HCT116 (cell line): ENCODE measurements at regions not wholly inside any gene's neighbourhood (a gene's known extent, or its start where the extent isn't known, plus 50 kb on each side); places are given as distances from the start of the nearest gene placed in this dataset.

ENCODE experiments used
- ATAC-seq: fragments of 200-7000 bp; cut with Tn5 transposase; 2 replicates; pipeline ENCODE4 v1.9.1; 2020; ENCODE audit warnings: mild to moderate bottlenecking, moderate library complexity
- BruUV-seq: library from RNA; stranded (reverse); fragments of 400-500 nt; replicated peaks from 2 replicates; lab custom pipeline; 2021; lab: Mats Ljungman, UMichigan
- CTCF ChIA-PET: fragments of 300-600 bp; sonication (Branson Sonifier 250); formaldehyde crosslinking; loops from one replicate; lab custom pipeline; 2021; ENCODE audit warnings: antibody characterized with exemption; lab: Charles Lee
- POLR2A ChIA-PET: fragments of 300-600, 350-600 bp; sonication (Branson Sonifier 250); formaldehyde crosslinking; loops from one replicate; lab custom pipeline; 2021; ENCODE audit warnings: antibody characterized with exemption; lab: Charles Lee
- RAD21 ChIA-PET, 2 experiments: fragments of 300-600 bp; sonication (Branson Sonifier 250); formaldehyde crosslinking; loops; one replicate each; lab custom pipeline; 2023; ENCODE audit warnings: low total read pairs in 2 of 2; ENCODE audit not compliant: uncharacterized antibody in 2 of 2, unreplicated experiment in 2 of 2, low non-redundant PET in 1 of 2; lab: Charles Lee
- DNase-seq: peaks from one replicate; pipeline ENCODE4 v3.0.0-alpha.2; 2010; ENCODE audit warnings: low read depth, low spot score
- H2AFZ ChIP-seq: fragments of 200-600 bp; shearing (Covaris generic), sonication (generic); 2 replicates; pipeline ENCODE4 v1.6.1; 2017; ENCODE audit warnings: low read depth, mixed run types, mixed read lengths, antibody characterized with exemption, low read length; ENCODE audit not compliant: poor library complexity, severe bottlenecking
- H3K27ac ChIP-seq: 2 replicates; pipeline ENCODE4 v1.5.1; 2012; ENCODE audit warnings: low read depth, low read length
- H3K27me3 ChIP-seq: fragments of 200-600 bp; sonication (generic); 2 replicates; pipeline ENCODE4 v1.6.1; 2016; ENCODE audit warnings: mixed run types, low read length, mixed read lengths; ENCODE audit not compliant: insufficient read depth
- H3K36me3 ChIP-seq, 2 experiments: fragments of 200-500 bp in 1 of 2; fragments of 200-600 bp in 1 of 2; sonication (Bioruptor generic) in 1 of 2; sonication (generic) in 1 of 2; 2 replicates each; pipeline versions ENCODE4 v1.5.1 to v1.6.1; 2014 to 2016; ENCODE audit warnings: low read length in 2 of 2, inconsistent platforms in 1 of 2, mixed read lengths in 1 of 2, mixed run types in 1 of 2; ENCODE audit not compliant: insufficient read depth in 2 of 2, control insufficient read depth in 1 of 2
- H3K4me1 ChIP-seq, 2 experiments: fragments of 200-600 bp in 1 of 2; sonication (generic) in 1 of 2; 2 replicates each; pipeline versions ENCODE4 v1.5.1 to v1.6.1; 2012 to 2017; ENCODE audit warnings: low read length in 2 of 2, inconsistent platforms in 1 of 2, mild to moderate bottlenecking in 1 of 2, mixed read lengths in 1 of 2, mixed run types in 1 of 2, moderate library complexity in 1 of 2; ENCODE audit not compliant: insufficient read depth in 2 of 2, control insufficient read depth in 1 of 2
- H3K4me2 ChIP-seq: fragments of 200-600 bp; sonication (generic); 2 replicates; pipeline ENCODE4 v1.6.1; 2017; ENCODE audit warnings: mixed run types, low read length, mixed read lengths
- H3K4me3 ChIP-seq, 2 experiments: fragments of 200-600 bp in 1 of 2; sonication (generic) in 1 of 2; replicated peaks in 1 of 2; 2 replicates each; pipeline ENCODE4 v1.5.1; 2011 to 2016; ENCODE audit warnings: low read length in 2 of 2, control low read depth in 1 of 2, low read depth in 1 of 2, mild to moderate bottlenecking in 1 of 2, mixed read lengths in 1 of 2, mixed run types in 1 of 2
- H3K79me2 ChIP-seq: fragments of 200-600 bp; sonication (generic); 2 replicates; pipeline ENCODE4 v1.6.1; 2017; ENCODE audit warnings: mild to moderate bottlenecking, mixed run types, low read length, moderate library complexity, mixed read lengths; ENCODE audit not compliant: insufficient read depth
- H3K9ac ChIP-seq: fragments of 200-600 bp; sonication (generic); 2 replicates; pipeline ENCODE4 v1.6.1; 2016; ENCODE audit warnings: low read length, mixed read lengths
- H3K9me2 ChIP-seq: fragments of 200-600 bp; sonication (generic), shearing (Covaris generic); 2 replicates; pipeline ENCODE4 v1.6.1; 2017; ENCODE audit warnings: mixed run types, mild to moderate bottlenecking, moderate library complexity; ENCODE audit not compliant: insufficient read depth
- H3K9me3 ChIP-seq, 2 experiments: fragments of 200-500 bp in 1 of 2; fragments of 200-600 bp in 1 of 2; sonication (Bioruptor generic) in 1 of 2; sonication (generic) in 1 of 2; 2 replicates each; pipeline ENCODE4 v1.6.1; 2014 to 2017; ENCODE audit warnings: low read length in 2 of 2, mixed read lengths in 2 of 2, inconsistent platforms in 1 of 2, low read depth in 1 of 2, mild to moderate bottlenecking in 1 of 2, mixed run types in 1 of 2, moderate library complexity in 1 of 2; ENCODE audit not compliant: control insufficient read depth in 1 of 2, insufficient read depth in 1 of 2
- H4K20me1 ChIP-seq: fragments of 200-600 bp; sonication (generic), shearing (Covaris generic); 2 replicates; pipeline ENCODE4 v1.6.1; 2017; ENCODE audit warnings: mixed run types, mild to moderate bottlenecking, moderate library complexity; ENCODE audit not compliant: insufficient read depth
- CBX3 ChIP-seq: IDR thresholded peaks from 2 replicates; pipeline ENCODE4 v1.6.1; 2012; ENCODE audit warnings: low read depth
- EZH2phosphoT487 ChIP-seq: fragments of 200-600 bp; IDR thresholded peaks from 2 replicates; pipeline ENCODE4 v1.6.1; 2018; ENCODE audit warnings: antibody characterized with exemption, borderline replicate concordance
- POLR2AphosphoS5 ChIP-seq: IDR thresholded peaks from 2 replicates; pipeline ENCODE4 v1.6.1; 2011; ENCODE audit warnings: mild to moderate bottlenecking, low read depth, low read length, moderate library complexity
- SP1 ChIP-seq: IDR thresholded peaks from 2 replicates; pipeline ENCODE4 v1.6.1; 2012; ENCODE audit warnings: low read depth
- YY1 ChIP-seq: IDR thresholded peaks from 2 replicates; pipeline ENCODE4 v1.6.1; 2011; ENCODE audit warnings: low read length, low read depth, moderate library complexity, mild to moderate bottlenecking; ENCODE audit not compliant: insufficient replicate concordance; ENCODE audit errors: extremely low read depth
- intact Hi-C: fragments of 100-400 bp; cut with micrococcal nuclease; formaldehyde crosslinking; loops from 2 replicates; pipeline ENCODE4 v1.10.0; 2022
- TF ChIP-seq, protein P1 (sequence below), 3 experiments: fragments of 200-600 bp in 1 of 3; sonication (generic) in 1 of 3; IDR thresholded peaks in 2 of 3; conservative IDR thresholded peaks in 1 of 3; 2 replicates each; pipeline ENCODE4 v1.5.1; 2012 to 2017; ENCODE audit warnings: low read depth in 2 of 3, low read length in 2 of 3, antibody characterized with exemption in 1 of 3, borderline replicate concordance in 1 of 3, control low read depth in 1 of 3, mild to moderate bottlenecking in 1 of 3, mixed read lengths in 1 of 3, mixed run types in 1 of 3, moderate library complexity in 1 of 3; ENCODE audit not compliant: insufficient read depth in 1 of 3
- TF ChIP-seq, protein P2 (sequence below): IDR thresholded peaks from 2 replicates; pipeline ENCODE4 v1.6.1; 2011; ENCODE audit warnings: mild to moderate bottlenecking, low read length, moderate library complexity; ENCODE audit not compliant: insufficient replicate concordance; ENCODE audit errors: extremely low read depth
- TF ChIP-seq, protein P3 (sequence below): IDR thresholded peaks from 2 replicates; pipeline ENCODE4 v1.6.1; 2012

- TF ChIP-seq, protein P1, sequence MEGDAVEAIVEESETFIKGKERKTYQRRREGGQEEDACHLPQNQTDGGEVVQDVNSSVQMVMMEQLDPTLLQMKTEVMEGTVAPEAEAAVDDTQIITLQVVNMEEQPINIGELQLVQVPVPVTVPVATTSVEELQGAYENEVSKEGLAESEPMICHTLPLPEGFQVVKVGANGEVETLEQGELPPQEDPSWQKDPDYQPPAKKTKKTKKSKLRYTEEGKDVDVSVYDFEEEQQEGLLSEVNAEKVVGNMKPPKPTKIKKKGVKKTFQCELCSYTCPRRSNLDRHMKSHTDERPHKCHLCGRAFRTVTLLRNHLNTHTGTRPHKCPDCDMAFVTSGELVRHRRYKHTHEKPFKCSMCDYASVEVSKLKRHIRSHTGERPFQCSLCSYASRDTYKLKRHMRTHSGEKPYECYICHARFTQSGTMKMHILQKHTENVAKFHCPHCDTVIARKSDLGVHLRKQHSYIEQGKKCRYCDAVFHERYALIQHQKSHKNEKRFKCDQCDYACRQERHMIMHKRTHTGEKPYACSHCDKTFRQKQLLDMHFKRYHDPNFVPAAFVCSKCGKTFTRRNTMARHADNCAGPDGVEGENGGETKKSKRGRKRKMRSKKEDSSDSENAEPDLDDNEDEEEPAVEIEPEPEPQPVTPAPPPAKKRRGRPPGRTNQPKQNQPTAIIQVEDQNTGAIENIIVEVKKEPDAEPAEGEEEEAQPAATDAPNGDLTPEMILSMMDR (IDR thresholded peaks at IDR 0.05 in 2 of 3, conservative IDR thresholded peaks at IDR 0.05 in 1 of 3; ENCODE audit: borderline replicate concordance in 1 of 3, insufficient read depth in 1 of 3, low read depth in 2 of 3, low read length in 2 of 3): no peak
- TF ChIP-seq, protein P2, sequence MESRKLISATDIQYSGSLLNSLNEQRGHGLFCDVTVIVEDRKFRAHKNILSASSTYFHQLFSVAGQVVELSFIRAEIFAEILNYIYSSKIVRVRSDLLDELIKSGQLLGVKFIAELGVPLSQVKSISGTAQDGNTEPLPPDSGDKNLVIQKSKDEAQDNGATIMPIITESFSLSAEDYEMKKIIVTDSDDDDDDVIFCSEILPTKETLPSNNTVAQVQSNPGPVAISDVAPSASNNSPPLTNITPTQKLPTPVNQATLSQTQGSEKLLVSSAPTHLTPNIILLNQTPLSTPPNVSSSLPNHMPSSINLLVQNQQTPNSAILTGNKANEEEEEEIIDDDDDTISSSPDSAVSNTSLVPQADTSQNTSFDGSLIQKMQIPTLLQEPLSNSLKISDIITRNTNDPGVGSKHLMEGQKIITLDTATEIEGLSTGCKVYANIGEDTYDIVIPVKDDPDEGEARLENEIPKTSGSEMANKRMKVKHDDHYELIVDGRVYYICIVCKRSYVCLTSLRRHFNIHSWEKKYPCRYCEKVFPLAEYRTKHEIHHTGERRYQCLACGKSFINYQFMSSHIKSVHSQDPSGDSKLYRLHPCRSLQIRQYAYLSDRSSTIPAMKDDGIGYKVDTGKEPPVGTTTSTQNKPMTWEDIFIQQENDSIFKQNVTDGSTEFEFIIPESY: no peak
Observed at GRCh38 chr3:78079514-78079913, 1039.6 kb downstream of the ROBO2 start (continued).

DNA sequence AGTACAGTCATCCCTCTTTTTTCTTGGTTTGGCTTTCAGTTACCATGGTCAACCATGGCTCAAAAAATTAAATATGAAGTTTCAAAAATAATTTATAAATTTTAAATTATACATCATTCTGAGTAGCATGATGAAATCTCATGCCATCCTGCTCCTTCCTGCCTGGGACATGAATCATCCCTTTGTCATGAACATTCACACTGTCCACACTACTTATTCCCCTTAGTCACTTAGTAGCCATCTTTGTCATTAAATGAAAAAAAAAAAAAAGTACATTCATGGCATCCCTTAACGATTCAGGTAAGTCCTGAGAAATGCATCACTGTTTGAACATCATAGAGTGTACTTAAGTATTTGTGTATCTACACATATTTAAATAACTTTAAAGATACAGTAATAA lies 1046.3 kb downstream of the ROBO2 start:
- Histone ChIP-seq H3K9me3 (peaks cover 11% of the 10 kb centered on the region in 2 experiments; a peak in 2 of 4 replicates), H3K9me2 (no peaks in the 10 kb centered on the region), H4K20me1 (no peaks in the 10 kb centered on the region), H3K36me3 (no peaks in the 10 kb centered on the region), H3K4me1 (no peaks in the 10 kb centered on the region), H3K79me2 (no peaks in the 10 kb centered on the region), H3K27ac (no peak overlapping the region), H2AFZ (no peak overlapping the region), H3K9ac (no peak overlapping the region), H3K4me2 (no peak overlapping the region), H3K4me3 (no peak overlapping the region), H3K27me3 (no peaks in the 10 kb centered on the region)
- TF ChIP-seq EZH2phosphoT487 (no peak), POLR2AphosphoS5 (no peak), SP1 (no peak), CBX3 (no peak), YY1 (no peak)
- TF ChIP-seq, protein P3, sequence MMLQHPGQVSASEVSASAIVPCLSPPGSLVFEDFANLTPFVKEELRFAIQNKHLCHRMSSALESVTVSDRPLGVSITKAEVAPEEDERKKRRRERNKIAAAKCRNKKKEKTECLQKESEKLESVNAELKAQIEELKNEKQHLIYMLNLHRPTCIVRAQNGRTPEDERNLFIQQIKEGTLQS: no peak
- TF ChIP-seq, protein P2: no peak
- ChIA-PET RAD21 (no interaction called here), CTCF (no interaction called here), POLR2A (no interaction called here)
- BruUV-seq: no TSS peak
- intact Hi-C loops: no loop called here
- no peak for DNase-seq
- no peak for ATAC-seq
